Spleen (tissue), 4 donors: ENCODE measurements at regions not wholly inside any gene's neighbourhood (a gene's known extent, or its start where the extent isn't known, plus 50 kb on each side); places are given as distances from the start of the nearest gene placed in this dataset.

ENCODE experiments used
- small RNA-seq, 4 donors: library from RNA; depleted of rRNA; stranded (forward); fragments of <200 nt; gene quantifications; one replicate each; pipeline ENCODE3, GENCODE V24; 2016

Small RNA genes in the stretch of these regions (small RNA-seq; reads per million reads assigned to genes)
- 0 reads per million in 4 donors for gene AC092745.3
